WTC11 (cell line): ENCODE measurements at regions not wholly inside any gene's neighbourhood (a gene's known extent, or its start where the extent isn't known, plus 50 kb on each side); places are given as distances from the start of the nearest gene placed in this dataset.

Experiments
- ATAC-seq: fragments of 200-7000 bp; cut with Tn5 transposase; 2 replicates; pipeline ENCODE4 v1.10.0; 2021; ENCODE audit warnings: mild to moderate bottlenecking, moderate library complexity
- CTCF ChIA-PET: fragments of 300-600 bp; sonication (Branson Sonifier 250); formaldehyde crosslinking; loops from one replicate; lab custom pipeline; 2021; ENCODE audit warnings: antibody characterized with exemption; lab: Charles Lee
- POLR2A ChIA-PET: fragments of 350-600 bp; sonication (Branson Sonifier 250); formaldehyde crosslinking; loops from one replicate; lab custom pipeline; 2021; ENCODE audit warnings: antibody characterized with exemption; lab: Charles Lee
- DNase-seq: peaks from one replicate; pipeline ENCODE4 v3.0.0; 2021; ENCODE audit warnings: low spot score
- H3K27ac Mint-ChIP-seq: 2 replicates; pipeline ENCODE4 v1.8.0; 2021; ENCODE audit warnings: mixed read lengths
- H3K27me3 Mint-ChIP-seq: 2 replicates; pipeline ENCODE4 v1.8.0; 2021; ENCODE audit warnings: low read depth, mild to moderate bottlenecking, moderate library complexity, mixed read lengths
- H3K36me3 Mint-ChIP-seq: 2 replicates; pipeline ENCODE4 v1.8.0; 2021; ENCODE audit warnings: mixed read lengths
- H3K4me1 Mint-ChIP-seq: 2 replicates; pipeline ENCODE4 v1.8.0; 2022; ENCODE audit warnings: mixed read lengths
- H3K4me3 Mint-ChIP-seq: 2 replicates; pipeline ENCODE4 v1.8.0; 2021; ENCODE audit warnings: mild to moderate bottlenecking, moderate library complexity, mixed read lengths
- H3K9me3 Mint-ChIP-seq: 2 replicates; pipeline ENCODE4 v1.8.0; 2021; ENCODE audit warnings: mixed read lengths
- ATF6 ChIP-seq: sonication (generic); formaldehyde crosslinking; IDR thresholded peaks from 2 replicates; pipeline ENCODE4 v1.8.1; 2023; ENCODE audit warnings: mild to moderate bottlenecking, missing genetic modification reagents
- CDX4 ChIP-seq: fragments of 250-450 bp; sonication (Bioruptor Pico); IDR thresholded peaks from 2 replicates; pipeline ENCODE4 v1.9.0; 2021; ENCODE audit warnings: moderate library complexity, mild to moderate bottlenecking, inconsistent platforms, borderline replicate concordance
- CREM ChIP-seq: sonication (generic); formaldehyde crosslinking; IDR thresholded peaks from 2 replicates; pipeline ENCODE4 v1.8.1; 2022; ENCODE audit warnings: mild to moderate bottlenecking, missing genetic modification reagents, moderate library complexity
- ELF4 ChIP-seq: sonication (generic); formaldehyde crosslinking; IDR thresholded peaks from 2 replicates; pipeline ENCODE4 v1.8.1; 2022; ENCODE audit warnings: low read depth, mild to moderate bottlenecking, moderate library complexity, missing genetic modification reagents
- ERG ChIP-seq: fragments of 250-450 bp; sonication (Bioruptor Pico); IDR thresholded peaks from 2 replicates; pipeline ENCODE4 v1.8.0; 2021; ENCODE audit warnings: mild to moderate bottlenecking
- GABPB1 ChIP-seq: sonication (generic); formaldehyde crosslinking; IDR thresholded peaks from 2 replicates; pipeline ENCODE4 v1.8.1; 2023; ENCODE audit warnings: mild to moderate bottlenecking, missing genetic modification reagents
- NFE2L1 ChIP-seq: sonication (generic); formaldehyde crosslinking; IDR thresholded peaks from 2 replicates; pipeline ENCODE4 v1.8.1; 2023; ENCODE audit warnings: missing genetic modification reagents
- NR1H2 ChIP-seq: sonication (generic); formaldehyde crosslinking; IDR thresholded peaks from 2 replicates; pipeline ENCODE4 v1.9.0; 2021; ENCODE audit warnings: mild to moderate bottlenecking, moderate library complexity, missing genetic modification reagents
- RELA ChIP-seq: sonication (generic); formaldehyde crosslinking; IDR thresholded peaks from 2 replicates; pipeline ENCODE4 v1.8.1; 2022; ENCODE audit warnings: missing genetic modification reagents, mild to moderate bottlenecking, borderline replicate concordance
- SP1 ChIP-seq: sonication (generic); formaldehyde crosslinking; conservative IDR thresholded peaks from 2 replicates; pipeline ENCODE4 v1.8.1; 2022; ENCODE audit warnings: missing genetic modification reagents
- TEAD4 ChIP-seq: sonication (generic); formaldehyde crosslinking; IDR thresholded peaks from 2 replicates; pipeline ENCODE4 v1.8.0; 2022; ENCODE audit warnings: mild to moderate bottlenecking, missing genetic modification reagents
- USF1 ChIP-seq: sonication (generic); formaldehyde crosslinking; IDR thresholded peaks from 2 replicates; pipeline ENCODE4 v1.8.0; 2022; ENCODE audit warnings: mild to moderate bottlenecking, missing genetic modification reagents
- ZBTB43 ChIP-seq: sonication (generic); formaldehyde crosslinking; IDR thresholded peaks from 2 replicates; pipeline ENCODE4 v1.8.1; 2023; ENCODE audit warnings: mild to moderate bottlenecking, missing genetic modification reagents
- ZNF121 ChIP-seq: sonication (generic); formaldehyde crosslinking; IDR thresholded peaks from 2 replicates; pipeline ENCODE4 v1.8.0; 2023; ENCODE audit warnings: missing genetic modification reagents
- ZNF263 ChIP-seq: sonication (generic); formaldehyde crosslinking; IDR thresholded peaks from 2 replicates; pipeline ENCODE4 v1.8.1; 2022; ENCODE audit warnings: low read depth, mild to moderate bottlenecking, moderate library complexity, missing genetic modification reagents
- ZNF425 ChIP-seq: fragments of 250-450 bp; sonication (Bioruptor Pico); conservative IDR thresholded peaks from 2 replicates; pipeline ENCODE4 v1.9.0; 2021; ENCODE audit warnings: mild to moderate bottlenecking
- ZNF532 ChIP-seq: fragments of 250-450 bp; sonication (Bioruptor Pico); IDR thresholded peaks from 2 replicates; pipeline ENCODE4 v1.9.0; 2021; ENCODE audit warnings: mild to moderate bottlenecking, borderline replicate concordance
- ZNF671 ChIP-seq: fragments of 250-450 bp; sonication (Bioruptor Pico); IDR thresholded peaks from 2 replicates; pipeline ENCODE4 v1.8.0; 2021; ENCODE audit warnings: mild to moderate bottlenecking
- ZSCAN18 ChIP-seq: fragments of 250-450 bp; sonication (Bioruptor Pico); IDR thresholded peaks from 2 replicates; pipeline ENCODE4 v2.1.2; 2022; ENCODE audit warnings: mild to moderate bottlenecking, moderate library complexity

GRCh38 chr1:58358346-58358745 lies 188.2 kb downstream of the OMA1 start:
- Mint-ChIP-seq H3K4me1 (peaks cover 32% of the 10 kb centered on the region), H3K36me3 (no peaks in the 10 kb centered on the region), H3K4me3 (no peak overlapping the region), H3K27me3 (no peaks in the 10 kb centered on the region; the same call in 1 of the 2 replicates), H3K9me3 (no peaks in the 10 kb centered on the region), H3K27ac (peak overlapping the region; percentile 14; the same call in 1 of the 2 replicates)
- no peak for DNase-seq
- CTCF ChIA-PET: no interaction called here
- POLR2A ChIA-PET: interaction anchor here (1.2 kb wide), 1 partner anchor 12 kb away, joined by 3 read pairs; no protein-coding TSS in a partner anchor
- no peak for TF ChIP-seq ATF6 (CRISPR knock-in tag)
- TF ChIP-seq TEAD4: no peak
- no peak for TF ChIP-seq CDX4 (CRISPR knock-in tag)
- TF ChIP-seq ZNF425 (CRISPR knock-in tag): no peak
- TF ChIP-seq NR1H2 (CRISPR knock-in tag): no peak
- no peak for TF ChIP-seq ZBTB43 (CRISPR knock-in tag)
- TF ChIP-seq ZNF121: no peak
- TF ChIP-seq ZNF671 (CRISPR knock-in tag): no peak
- no peak for TF ChIP-seq ZNF263 (CRISPR knock-in tag)
- no peak for TF ChIP-seq ERG (CRISPR knock-in tag)
- no peak for TF ChIP-seq ZSCAN18
- TF ChIP-seq SP1 (CRISPR knock-in tag): no peak
- TF ChIP-seq USF1: no peak
- no peak for TF ChIP-seq CREM (CRISPR knock-in tag)
- no peak for TF ChIP-seq RELA
- no peak for TF ChIP-seq ELF4
- no peak for TF ChIP-seq GABPB1
- TF ChIP-seq NFE2L1: no peak
- TF ChIP-seq ZNF532 (CRISPR knock-in tag): no peak
- no peak for ATAC-seq
